ENCODE measurements at regions not wholly inside any gene's neighbourhood (a gene's known extent, or its start where the extent isn't known, plus 50 kb on each side); places are given as distances from the start of the nearest gene placed in this dataset.

DNA sequence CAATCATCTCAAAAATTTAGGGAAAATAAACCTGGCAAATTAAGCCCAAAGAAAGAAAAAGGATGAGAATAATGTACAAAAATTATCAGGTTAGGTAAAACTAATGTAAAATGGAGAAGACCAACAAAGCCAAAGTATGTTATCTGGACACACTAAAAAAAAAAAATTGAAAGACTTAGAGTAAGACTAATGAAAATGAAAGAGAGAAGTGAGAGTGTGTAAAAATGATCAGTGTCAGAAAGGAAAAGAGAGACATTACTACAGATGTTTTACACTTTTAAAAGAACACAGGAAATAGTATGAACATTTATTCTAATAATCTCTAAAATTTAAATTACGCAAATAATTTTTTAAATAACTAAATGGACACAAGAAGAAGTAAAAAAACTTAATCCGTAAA lies 573.3 kb upstream of the NR2F2 start:
- TF ChIP-seq SRSF1 (optimal IDR thresholded peaks at IDR 0.05; ENCODE audit: low read depth, low read length) (no peak), ZNF207 (IDR thresholded peaks at IDR 0.05; ENCODE audit: borderline replicate concordance) (no peak), CBX5 (CRISPR knock-in tag; IDR thresholded peaks at IDR 0.05; ENCODE audit: borderline replicate concordance) (no peak), POLR2A (IDR thresholded peaks at IDR 0.05; ENCODE audit: insufficient read depth in 1 of 2, low read depth in 2 of 2, low read length in 2 of 2) (no peak)
